A549 (cell line): ENCODE measurements at regions not wholly inside any gene's neighbourhood (a gene's known extent, or its start where the extent isn't known, plus 50 kb on each side); places are given as distances from the start of the nearest gene placed in this dataset.

ENCODE experiments used
- ATAC-seq, 2 experiments: fragments of 200-7000 bp in 1 of 2; fragments of >200 bp in 1 of 2; cut with Nextera tagmentation in 1 of 2; cut with Tn5 transposase in 1 of 2; 3 replicates each; pipeline versions ENCODE4 v1.8.0 to v1.9.1; 2018 to 2020; ENCODE audit warnings: mild to moderate bottlenecking in 1 of 2, moderate library complexity in 1 of 2
- CTCF ChIA-PET: fragments of 300-600 bp; sonication (Branson Sonifier 250); formaldehyde crosslinking; extraction: SDS; loops from one replicate; lab custom pipeline; 2021; ENCODE audit warnings: antibody characterized with exemption, inconsistent platforms; lab: Yijun Ruan, JAX
- POLR2A ChIA-PET: fragments of 350-600 bp; formaldehyde crosslinking; extraction: SDS; loops from one replicate; lab custom pipeline; 2021; ENCODE audit warnings: antibody characterized with exemption, inconsistent platforms; lab: Yijun Ruan, JAX
- DNase-seq, 2 experiments: peaks; one replicate each; pipeline versions ENCODE4 v3.0.0 to v3.0.0-alpha.2; 2011 to 2016; ENCODE audit warnings: low read depth in 1 of 2, low spot score in 1 of 2
- FAIRE-seq: peaks from 2 replicates; lab custom pipeline; 2011; peaks lifted over from hg19 to GRCh38; lab: Jason Lieb, UNC
- H3K27ac ChIP-seq, 2 experiments: fragments of >200 bp; sonication (Bioruptor Twin); formaldehyde crosslinking; 3 replicates each; pipeline ENCODE4 v1.5.1; 2016 to 2017
- H3K4me1 ChIP-seq: fragments of >200 bp; sonication (Bioruptor Twin); formaldehyde crosslinking; 3 replicates; pipeline ENCODE4 v1.6.1; 2016
- H3K4me2 ChIP-seq: fragments of >200 bp; sonication (Bioruptor Twin); formaldehyde crosslinking; 3 replicates; pipeline ENCODE4 v1.6.1; 2016
- H3K4me3 ChIP-seq: fragments of >200 bp; sonication (Bioruptor Twin); formaldehyde crosslinking; 3 replicates; pipeline ENCODE4 v1.5.1; 2016
- H3K9me3 ChIP-seq: fragments of >200 bp; sonication (Bioruptor Twin); formaldehyde crosslinking; 3 replicates; pipeline ENCODE4 v1.6.1; 2016
- BCL3 ChIP-seq: fragments of >200 bp; sonication (Bioruptor Twin); formaldehyde crosslinking; IDR thresholded peaks from 3 replicates; pipeline ENCODE4 v1.6.1; 2016
- CBX2 ChIP-seq: fragments of 200-600 bp; sonication (generic); IDR thresholded peaks from 2 replicates; pipeline ENCODE4 v1.6.1; 2016; ENCODE audit warnings: low read depth, mild to moderate bottlenecking, borderline replicate concordance
- CHD4 ChIP-seq: fragments of 200-600 bp; sonication (generic); IDR thresholded peaks from 2 replicates; pipeline ENCODE4 v1.6.1; 2016; ENCODE audit warnings: antibody characterized with exemption, mild to moderate bottlenecking, borderline replicate concordance
- E2F6 ChIP-seq: IDR thresholded peaks from 2 replicates; pipeline ENCODE4 v1.6.1; 2012; ENCODE audit warnings: low read depth, borderline replicate concordance
- EHF ChIP-seq: fragments of 250-450 bp; sonication (Bioruptor Pico); IDR thresholded peaks from 2 replicates; pipeline ENCODE4 v1.5.0; 2020; ENCODE audit warnings: mild to moderate bottlenecking
- FOSB ChIP-seq: fragments of 250-450 bp; sonication (Bioruptor Pico); IDR thresholded peaks from 2 replicates; pipeline ENCODE4 v1.5.0; 2020; ENCODE audit warnings: mild to moderate bottlenecking, moderate library complexity
- HDAC2 ChIP-seq: fragments of 200-600 bp; sonication (generic); IDR thresholded peaks from 2 replicates; pipeline ENCODE4 v1.6.1; 2016
- HEYL ChIP-seq: fragments of 250-450 bp; sonication (Bioruptor Pico); IDR thresholded peaks from 2 replicates; pipeline ENCODE4 v1.8.0; 2021; ENCODE audit warnings: mild to moderate bottlenecking, moderate library complexity
- HOXB13 ChIP-seq: fragments of 250-450 bp; sonication (Bioruptor Pico); IDR thresholded peaks from 2 replicates; pipeline ENCODE4 v1.5.0; 2020; ENCODE audit warnings: low read depth, mild to moderate bottlenecking, moderate library complexity
- JUN ChIP-seq, 2 experiments: fragments of >200 bp; sonication (Bioruptor Twin); formaldehyde crosslinking; IDR thresholded peaks; 2 replicates in 1 of 2; 3 replicates in 1 of 2; pipeline ENCODE4 v1.6.1; 2016 to 2017
- PBX3 ChIP-seq: IDR thresholded peaks from 2 replicates; pipeline ENCODE4 v1.6.1; 2012
- REST ChIP-seq: fragments of 200-600 bp; sonication (generic); IDR thresholded peaks from 2 replicates; pipeline ENCODE4 v1.6.1; 2016; ENCODE audit warnings: antibody characterized with exemption, mild to moderate bottlenecking, moderate library complexity
- SMC3 ChIP-seq: fragments of >200 bp; sonication (Bioruptor Twin); formaldehyde crosslinking; IDR thresholded peaks from 3 replicates; pipeline ENCODE4 v1.6.1; 2018; ENCODE audit warnings: inconsistent platforms
- SREBF2 ChIP-seq: fragments of 450-650 bp; IDR thresholded peaks from 2 replicates; pipeline ENCODE4 v1.6.1; 2014; ENCODE audit warnings: mild to moderate bottlenecking, moderate library complexity
- TFCP2L1 ChIP-seq: fragments of 250-450 bp; sonication (Bioruptor Pico); IDR thresholded peaks from 2 replicates; pipeline ENCODE4 v1.5.0; 2021; ENCODE audit warnings: mild to moderate bottlenecking
- WGBS: methylation state at CpG from one replicate; pipeline ENCODE4 v1.1.6; 2017; ENCODE audit errors: missing lambda C conversion rate; 5-methylcytosine and 5-hydroxymethylcytosine counted together
- TF ChIP-seq, protein P1 (sequence below): fragments of 250-450 bp; sonication (Bioruptor Pico); IDR thresholded peaks from 2 replicates; pipeline ENCODE4 v1.5.0; 2020; ENCODE audit warnings: low read depth, mild to moderate bottlenecking, moderate library complexity

DNA sequence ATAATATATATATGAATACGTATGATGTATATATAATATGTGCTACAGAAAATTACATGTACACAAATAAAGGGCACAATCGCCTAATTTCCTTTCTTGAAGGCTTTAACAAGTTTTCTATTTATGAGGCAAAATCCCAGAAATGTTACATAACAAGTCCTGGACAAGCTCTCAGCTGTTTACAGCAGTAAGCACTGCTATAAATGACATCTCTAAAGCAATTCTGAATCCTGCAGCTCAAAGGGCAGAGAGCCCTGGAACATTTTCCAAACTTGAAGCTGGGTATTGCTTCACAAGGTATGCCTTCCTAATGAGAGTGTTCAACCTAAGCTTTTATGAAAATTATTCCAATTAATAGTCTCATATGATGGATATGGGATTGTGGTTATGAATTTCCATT, 222.3 kb upstream of the GCFC2 start (continued):
- no peak for TF ChIP-seq E2F6

GRCh38 chr2:75928093-75928492, 217.4 kb upstream of the GCFC2 start:
- ChIA-PET POLR2A (interaction anchor here (0.6 kb wide), 1 partner anchor 44 kb away, joined by 8 read pairs; no protein-coding TSS in a partner anchor), CTCF (no interaction called here)
- Histone ChIP-seq H3K4me1 (no peaks in the 10 kb centered on the region), H3K27ac (no peak overlapping the region), H3K9me3 (no peaks in the 10 kb centered on the region), H3K4me2 (no peak overlapping the region), H3K4me3 (no peak overlapping the region)
- TF ChIP-seq TFCP2L1: no peak
- DNase-seq: no peak
- 48% methylated on average over 2 of the region's 2 CpGs for WGBS
- no peak for FAIRE-seq
- no peak for ATAC-seq

DNA sequence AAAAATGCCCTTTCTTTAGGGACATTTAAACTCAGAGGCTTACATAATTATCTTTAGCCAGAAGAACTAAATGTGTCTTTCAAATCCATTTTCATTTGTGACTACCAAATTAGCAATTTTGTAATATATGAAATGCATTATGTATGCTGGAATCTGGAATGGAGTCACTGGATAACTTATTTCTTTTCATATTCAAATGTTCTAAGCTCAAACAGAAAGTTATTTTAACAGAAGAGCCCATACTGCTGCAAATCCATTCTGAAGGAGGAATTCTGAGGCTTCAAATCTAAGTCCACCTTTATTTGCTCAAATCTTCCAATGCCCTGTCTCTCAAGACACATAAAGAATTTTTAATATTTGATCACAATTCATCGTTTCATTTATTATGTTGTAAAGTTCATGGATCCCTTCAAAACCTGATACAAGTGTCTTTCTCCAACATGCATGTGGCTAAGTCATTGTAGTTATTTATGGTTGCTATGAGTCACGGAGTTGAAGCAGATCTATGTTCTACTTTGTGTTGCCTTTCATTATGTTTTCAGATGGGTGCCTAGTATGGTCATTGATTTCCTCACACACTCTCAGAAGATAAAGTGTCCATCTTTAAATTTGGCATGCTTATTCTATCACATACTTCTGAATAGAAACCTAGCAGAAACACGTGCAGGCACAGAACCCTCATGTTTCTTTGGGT, 214.8 kb upstream of the GCFC2 start:
- FAIRE-seq (no peak), ATAC-seq (no peak)
- no peak overlapping the region for H3K27ac ChIP-seq
- CTCF ChIA-PET: no interaction called here
- no peaks in the 10 kb centered on the region for H3K4me1 ChIP-seq
- whole genome bisulfite sequencing: 2% methylated on average over 3 of the region's 3 CpGs
- TF ChIP-seq JUN (IDR thresholded peaks at IDR 0.05) (no peak), E2F6 (no peak), PBX3 (no peak), CBX2 (no peak), FOSB (CRISPR knock-in tag) (no peak), HOXB13 (CRISPR knock-in tag) (no peak), CHD4 (no peak), SMC3 (no peak), BCL3 (no peak), HDAC2 (no peak), TFCP2L1 (no peak), SREBF2 (no peak), EHF (CRISPR knock-in tag) (no peak), HEYL (CRISPR knock-in tag) (no peak), REST (no peak)
- TF ChIP-seq, protein P1, sequence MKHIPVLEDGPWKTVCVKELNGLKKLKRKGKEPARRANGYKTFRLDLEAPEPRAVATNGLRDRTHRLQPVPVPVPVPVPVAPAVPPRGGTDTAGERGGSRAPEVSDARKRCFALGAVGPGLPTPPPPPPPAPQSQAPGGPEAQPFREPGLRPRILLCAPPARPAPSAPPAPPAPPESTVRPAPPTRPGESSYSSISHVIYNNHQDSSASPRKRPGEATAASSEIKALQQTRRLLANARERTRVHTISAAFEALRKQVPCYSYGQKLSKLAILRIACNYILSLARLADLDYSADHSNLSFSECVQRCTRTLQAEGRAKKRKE (CRISPR knock-in tag): no peak
- TF ChIP-seq, all 56 proteins: peak for 0
- no peak overlapping the region for H3K4me3 ChIP-seq
- no peak for DNase-seq
- H3K9me3 ChIP-seq: no peaks in the 10 kb centered on the region
- H3K4me2 ChIP-seq: no peak overlapping the region
- POLR2A ChIA-PET: no interaction called here
